Mucosa of stomach (tissue), 1 donor: ENCODE measurements at regions not wholly inside any gene's neighbourhood (a gene's known extent, or its start where the extent isn't known, plus 50 kb on each side); places are given as distances from the start of the nearest gene placed in this dataset.

Experiments
- H3K27me3 ChIP-seq: one replicate; pipeline ENCODE4 v1.7.0; 2013; ENCODE audit warnings: mild to moderate bottlenecking, low read length; ENCODE audit not compliant: control insufficient read depth, insufficient read depth
- H3K36me3 ChIP-seq: one replicate; pipeline ENCODE4 v1.7.0; 2013; ENCODE audit warnings: low read length; ENCODE audit not compliant: control insufficient read depth, insufficient read depth
- H3K4me1 ChIP-seq: one replicate; pipeline ENCODE4 v1.7.0; 2013; ENCODE audit warnings: mild to moderate bottlenecking, low read length; ENCODE audit not compliant: control insufficient read depth, insufficient read depth
- H3K4me3 ChIP-seq: one replicate; pipeline ENCODE4 v1.7.0; 2013; ENCODE audit warnings: low read length
- H3K9ac ChIP-seq: one replicate; pipeline ENCODE4 v1.7.0; 2013; ENCODE audit warnings: mild to moderate bottlenecking, low read length, moderate library complexity
- H3K9me3 ChIP-seq: one replicate; pipeline ENCODE4 v1.7.0; 2013; ENCODE audit warnings: mild to moderate bottlenecking, low read length, moderate library complexity; ENCODE audit not compliant: control insufficient read depth
- donor health status: Pancreatic carcinoma.

GRCh38 chr6:48229841-48230240 lies 118.8 kb upstream of the PTCHD4 start:
- Histone ChIP-seq H3K36me3 (no peaks in the 10 kb centered on the region), H3K4me1 (no peaks in the 10 kb centered on the region), H3K4me3 (no peak overlapping the region)

GRCh38 chr6:48222241-48222640 lies 111.2 kb upstream of the PTCHD4 start:
- no peaks in the 10 kb centered on the region for H3K4me1 ChIP-seq

More at GRCh38 chr6:48229841-48230240, 118.8 kb upstream of the PTCHD4 start:
- no peaks in the 10 kb centered on the region for H3K9me3 ChIP-seq
- no peaks in the 10 kb centered on the region for H3K27me3 ChIP-seq
- H3K9ac ChIP-seq, result no peak overlapping the region

GRCh38 chr6:48213076-48213788 lies 102.2 kb upstream of the PTCHD4 start:
- H3K4me1 ChIP-seq, result no peaks in the 10 kb centered on the region
- H3K9ac ChIP-seq, result no peak overlapping the region
- no peaks in the 10 kb centered on the region for H3K9me3 ChIP-seq
- no peaks in the 10 kb centered on the region for H3K36me3 ChIP-seq
- H3K4me3 ChIP-seq, result no peak overlapping the region
- no peaks in the 10 kb centered on the region for H3K27me3 ChIP-seq

More at GRCh38 chr6:48222241-48222640, 111.2 kb upstream of the PTCHD4 start:
- Histone ChIP-seq H3K27me3 (no peaks in the 10 kb centered on the region), H3K36me3 (no peaks in the 10 kb centered on the region), H3K9ac (no peak overlapping the region), H3K9me3 (no peaks in the 10 kb centered on the region), H3K4me3 (no peak overlapping the region)

- H3K9ac ChIP-seq, result no peak overlapping the region
- no peaks in the 10 kb centered on the region for H3K36me3 ChIP-seq
- H3K9me3 ChIP-seq, result no peaks in the 10 kb centered on the region
- no peak overlapping the region for H3K4me3 ChIP-seq
- H3K4me1 ChIP-seq, result no peaks in the 10 kb centered on the region
- H3K27me3 ChIP-seq, result no peaks in the 10 kb centered on the region
Observed at GRCh38 chr6:48212501-48212900, 101.5 kb upstream of the PTCHD4 start.

GRCh38 chr6:48206091-48206490 lies 95.1 kb upstream of the PTCHD4 start:
- Histone ChIP-seq H3K9ac (no peak overlapping the region), H3K9me3 (no peaks in the 10 kb centered on the region), H3K4me3 (no peak overlapping the region), H3K27me3 (no peaks in the 10 kb centered on the region), H3K36me3 (no peaks in the 10 kb centered on the region), H3K4me1 (no peaks in the 10 kb centered on the region)

- Histone ChIP-seq H3K4me1 (no peaks in the 10 kb centered on the region), H3K9ac (no peak overlapping the region), H3K27me3 (no peaks in the 10 kb centered on the region), H3K4me3 (no peak overlapping the region), H3K9me3 (no peaks in the 10 kb centered on the region), H3K36me3 (no peaks in the 10 kb centered on the region)
Observed at GRCh38 chr6:48200869-48201390, 89.9 kb upstream of the PTCHD4 start.

- Histone ChIP-seq H3K4me3 (no peak overlapping the region), H3K9me3 (no peaks in the 10 kb centered on the region), H3K4me1 (no peaks in the 10 kb centered on the region), H3K36me3 (no peaks in the 10 kb centered on the region), H3K27me3 (no peaks in the 10 kb centered on the region), H3K9ac (no peak overlapping the region)
Observed at GRCh38 chr6:48199499-48199898, 88.5 kb upstream of the PTCHD4 start.

- H3K27me3 ChIP-seq, result no peaks in the 10 kb centered on the region
- H3K9me3 ChIP-seq, result no peaks in the 10 kb centered on the region
- H3K4me3 ChIP-seq, result no peak overlapping the region
- H3K36me3 ChIP-seq, result no peaks in the 10 kb centered on the region
- no peak overlapping the region for H3K9ac ChIP-seq
- H3K4me1 ChIP-seq, result no peaks in the 10 kb centered on the region
Observed at GRCh38 chr6:48197941-48198340, 86.9 kb upstream of the PTCHD4 start.

GRCh38 chr6:48194596-48195295 lies 83.7 kb upstream of the PTCHD4 start:
- H3K4me3 ChIP-seq, result no peak overlapping the region
- no peaks in the 10 kb centered on the region for H3K4me1 ChIP-seq
- no peaks in the 10 kb centered on the region for H3K27me3 ChIP-seq
- no peaks in the 10 kb centered on the region for H3K36me3 ChIP-seq
- H3K9me3 ChIP-seq, result no peaks in the 10 kb centered on the region
- no peak overlapping the region for H3K9ac ChIP-seq

GRCh38 chr6:48188158-48188557 lies 77.2 kb upstream of the PTCHD4 start:
- Histone ChIP-seq H3K4me1 (no peaks in the 10 kb centered on the region), H3K9me3 (no peaks in the 10 kb centered on the region), H3K27me3 (no peaks in the 10 kb centered on the region), H3K36me3 (no peaks in the 10 kb centered on the region), H3K9ac (no peak overlapping the region), H3K4me3 (no peak overlapping the region)

GRCh38 chr6:48186746-48187145 lies 75.7 kb upstream of the PTCHD4 start:
- Histone ChIP-seq H3K4me3 (no peak overlapping the region), H3K9ac (no peak overlapping the region), H3K4me1 (no peaks in the 10 kb centered on the region), H3K36me3 (no peaks in the 10 kb centered on the region), H3K27me3 (no peaks in the 10 kb centered on the region), H3K9me3 (no peaks in the 10 kb centered on the region)

GRCh38 chr6:48184648-48185047 lies 73.7 kb upstream of the PTCHD4 start:
- Histone ChIP-seq H3K9ac (no peak overlapping the region), H3K9me3 (no peaks in the 10 kb centered on the region), H3K4me3 (no peak overlapping the region), H3K27me3 (no peaks in the 10 kb centered on the region), H3K36me3 (no peaks in the 10 kb centered on the region), H3K4me1 (no peaks in the 10 kb centered on the region)
